PC-9 (cell line): ENCODE measurements at regions not wholly inside any gene's neighbourhood (a gene's known extent, or its start where the extent isn't known, plus 50 kb on each side); places are given as distances from the start of the nearest gene placed in this dataset.

Experiments
- BruUV-seq: library from RNA; stranded (reverse); fragments of 400-500 nt; replicated peaks from 2 replicates; lab custom pipeline; 2021; lab: Mats Ljungman, UMichigan
- CTCF ChIA-PET: fragments of 300-600 bp; sonication (Branson Sonifier 250); formaldehyde crosslinking; loops from one replicate; lab custom pipeline; 2022; ENCODE audit warnings: antibody characterized with exemption; lab: Charles Lee
- POLR2A ChIA-PET: fragments of 300-600 bp; sonication (Branson Sonifier 250); formaldehyde crosslinking; loops from one replicate; lab custom pipeline; 2022; ENCODE audit warnings: antibody characterized with exemption; ENCODE audit not compliant: unreplicated experiment; lab: Charles Lee
- DNase-seq, 2 experiments: peaks; one replicate each; pipeline versions ENCODE4 v3.0.0 to v3.0.0-alpha.2; 2015 to 2022; ENCODE audit warnings: mixed read lengths in 1 of 2
- H2AFZ ChIP-seq: fragments of 200-600 bp; sonication (generic); 2 replicates; pipeline ENCODE4 v1.8.1; 2017; ENCODE audit warnings: antibody characterized with exemption
- H3F3A ChIP-seq: fragments of 200-600 bp; sonication (generic); 2 replicates; pipeline ENCODE4 v1.8.1; 2017; ENCODE audit warnings: antibody characterized with exemption, mild to moderate bottlenecking, low read depth; ENCODE audit not compliant: insufficient read depth
- H3K27ac ChIP-seq: fragments of 200-600 bp; sonication (generic); 2 replicates; pipeline ENCODE4 v1.6.1; 2016; ENCODE audit warnings: mixed run types
- H3K27me3 ChIP-seq: fragments of 200-600 bp; sonication (generic); 2 replicates; pipeline ENCODE4 v1.6.1; 2016; ENCODE audit warnings: low read depth, mixed run types; ENCODE audit not compliant: insufficient read depth
- H3K36me3 ChIP-seq: fragments of 200-600 bp; sonication (generic); 2 replicates; pipeline ENCODE4 v1.6.1; 2016; ENCODE audit warnings: low read depth, mixed run types
- H3K4me1 ChIP-seq: fragments of 200-600 bp; sonication (generic); replicated peaks from 2 replicates; pipeline ENCODE4 v1.6.1; 2016; ENCODE audit warnings: mixed run types; ENCODE audit not compliant: insufficient read depth
- H3K4me2 ChIP-seq: fragments of 200-600 bp; sonication (generic); 2 replicates; pipeline ENCODE4 v1.6.1; 2017; ENCODE audit warnings: mixed run types
- H3K4me3 ChIP-seq: fragments of 200-600 bp; sonication (generic); 2 replicates; pipeline ENCODE4 v1.6.1; 2016; ENCODE audit warnings: mixed run types
- H3K79me2 ChIP-seq: fragments of 200-600 bp; sonication (generic); 2 replicates; pipeline ENCODE4 v1.6.1; 2017; ENCODE audit warnings: low read depth, mixed run types
- H3K9me2 ChIP-seq: fragments of 200-600 bp; sonication (generic); 2 replicates; pipeline ENCODE4 v1.8.1; 2017; ENCODE audit warnings: mild to moderate bottlenecking; ENCODE audit not compliant: insufficient read depth
- H3K9me3 ChIP-seq: fragments of 200-600 bp; sonication (generic); 2 replicates; pipeline ENCODE4 v1.8.1; 2016; ENCODE audit warnings: low read depth; ENCODE audit not compliant: insufficient read depth
- H4K20me1 ChIP-seq: fragments of 200-600 bp; sonication (generic); 2 replicates; pipeline ENCODE4 v1.8.1; 2017; ENCODE audit not compliant: insufficient read depth
- EZH2 ChIP-seq: fragments of 200-600 bp; sonication (generic); IDR thresholded peaks from 2 replicates; pipeline ENCODE4 v1.8.0; 2017; ENCODE audit warnings: antibody characterized with exemption, low read depth
- intact Hi-C: fragments of 100-400 bp; cut with micrococcal nuclease; formaldehyde crosslinking; loops from one replicate; pipeline ENCODE4 v1.10.0; 2022; ENCODE audit not compliant: unreplicated experiment
- TF ChIP-seq, protein P1 (sequence below): fragments of 200-600 bp; sonication (generic); conservative IDR thresholded peaks from 2 replicates; pipeline ENCODE4 v1.6.1; 2017; ENCODE audit warnings: mixed run types, antibody characterized with exemption, mild to moderate bottlenecking, moderate library complexity

DNA sequence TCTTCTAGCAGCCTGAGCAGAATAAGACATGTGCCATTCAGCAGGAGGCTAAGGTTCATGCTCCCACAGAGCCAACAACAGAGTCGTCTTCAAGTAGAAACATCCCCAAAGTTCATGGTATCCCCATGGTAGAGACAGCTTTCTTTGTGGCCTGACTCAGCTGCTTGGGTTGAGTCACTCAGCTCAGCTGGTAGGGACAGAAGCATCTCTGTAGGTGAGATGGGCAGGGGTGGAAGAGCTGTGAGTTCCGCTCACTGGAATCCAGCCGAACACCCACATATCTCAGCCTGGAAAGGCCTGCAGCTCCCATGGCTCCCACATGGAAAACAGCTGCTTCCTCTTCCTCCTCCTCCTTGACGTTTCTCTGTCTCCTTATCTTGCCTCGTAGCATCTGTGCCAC, 792.7 kb downstream of the RNF144A start:
- Histone ChIP-seq H3K4me3 (no peak overlapping the region), H3K36me3 (no peaks in the 10 kb centered on the region), H2AFZ (no peak overlapping the region), H4K20me1 (no peaks in the 10 kb centered on the region), H3K9me2 (no peaks in the 10 kb centered on the region), H3K9me3 (no peaks in the 10 kb centered on the region), H3K27ac (no peak overlapping the region), H3K4me1 (no peaks in the 10 kb centered on the region), H3F3A (no peaks in the 10 kb centered on the region), H3K27me3 (no peaks in the 10 kb centered on the region), H3K79me2 (no peaks in the 10 kb centered on the region), H3K4me2 (no peak overlapping the region)
- intact Hi-C loops = no loop called here
- no peak for DNase-seq
- ChIA-PET CTCF (no interaction called here), POLR2A (no interaction called here)
- no peak for TF ChIP-seq EZH2
- TF ChIP-seq, protein P1, sequence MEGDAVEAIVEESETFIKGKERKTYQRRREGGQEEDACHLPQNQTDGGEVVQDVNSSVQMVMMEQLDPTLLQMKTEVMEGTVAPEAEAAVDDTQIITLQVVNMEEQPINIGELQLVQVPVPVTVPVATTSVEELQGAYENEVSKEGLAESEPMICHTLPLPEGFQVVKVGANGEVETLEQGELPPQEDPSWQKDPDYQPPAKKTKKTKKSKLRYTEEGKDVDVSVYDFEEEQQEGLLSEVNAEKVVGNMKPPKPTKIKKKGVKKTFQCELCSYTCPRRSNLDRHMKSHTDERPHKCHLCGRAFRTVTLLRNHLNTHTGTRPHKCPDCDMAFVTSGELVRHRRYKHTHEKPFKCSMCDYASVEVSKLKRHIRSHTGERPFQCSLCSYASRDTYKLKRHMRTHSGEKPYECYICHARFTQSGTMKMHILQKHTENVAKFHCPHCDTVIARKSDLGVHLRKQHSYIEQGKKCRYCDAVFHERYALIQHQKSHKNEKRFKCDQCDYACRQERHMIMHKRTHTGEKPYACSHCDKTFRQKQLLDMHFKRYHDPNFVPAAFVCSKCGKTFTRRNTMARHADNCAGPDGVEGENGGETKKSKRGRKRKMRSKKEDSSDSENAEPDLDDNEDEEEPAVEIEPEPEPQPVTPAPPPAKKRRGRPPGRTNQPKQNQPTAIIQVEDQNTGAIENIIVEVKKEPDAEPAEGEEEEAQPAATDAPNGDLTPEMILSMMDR = no peak
- BruUV-seq = no TSS peak

DNA sequence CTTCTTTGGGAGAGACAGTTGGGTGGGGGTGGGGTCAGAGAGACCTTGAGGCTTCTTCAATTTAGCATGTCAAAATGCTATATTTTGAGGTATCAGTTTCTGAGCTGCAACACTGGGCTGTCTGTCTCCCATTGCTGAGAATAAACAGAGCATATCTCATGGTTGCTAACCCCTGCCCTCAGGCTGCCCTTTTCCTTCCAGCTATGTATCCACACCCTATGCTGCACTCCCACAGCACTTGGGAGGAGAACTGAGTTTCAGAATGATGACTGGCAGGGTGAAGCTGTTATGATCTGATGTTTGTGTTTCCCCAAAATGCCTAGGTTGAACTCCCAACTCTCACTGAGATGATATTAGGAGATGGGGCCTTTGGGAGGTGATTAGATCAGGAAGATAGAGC, 794.0 kb downstream of the RNF144A start:
- H3K9me3 ChIP-seq = no peaks in the 10 kb centered on the region
- no peaks in the 10 kb centered on the region for H4K20me1 ChIP-seq
- H3K4me3 ChIP-seq = no peak overlapping the region
- H3K4me1 ChIP-seq = no peaks in the 10 kb centered on the region
- no peaks in the 10 kb centered on the region for H3K27me3 ChIP-seq
- H3K4me2 ChIP-seq = no peak overlapping the region
- no peak for DNase-seq
- no peaks in the 10 kb centered on the region for H3K9me2 ChIP-seq
- H3F3A ChIP-seq = no peaks in the 10 kb centered on the region
- ChIA-PET POLR2A (no interaction called here), CTCF (no interaction called here)
- intact Hi-C loops = no loop called here
- H3K27ac ChIP-seq = no peak overlapping the region
- TF ChIP-seq, protein P1 = no peak
- no peak for TF ChIP-seq EZH2
- no peak overlapping the region for H2AFZ ChIP-seq
- no TSS peak for BruUV-seq
- no peaks in the 10 kb centered on the region for H3K79me2 ChIP-seq
- no peaks in the 10 kb centered on the region for H3K36me3 ChIP-seq

DNA sequence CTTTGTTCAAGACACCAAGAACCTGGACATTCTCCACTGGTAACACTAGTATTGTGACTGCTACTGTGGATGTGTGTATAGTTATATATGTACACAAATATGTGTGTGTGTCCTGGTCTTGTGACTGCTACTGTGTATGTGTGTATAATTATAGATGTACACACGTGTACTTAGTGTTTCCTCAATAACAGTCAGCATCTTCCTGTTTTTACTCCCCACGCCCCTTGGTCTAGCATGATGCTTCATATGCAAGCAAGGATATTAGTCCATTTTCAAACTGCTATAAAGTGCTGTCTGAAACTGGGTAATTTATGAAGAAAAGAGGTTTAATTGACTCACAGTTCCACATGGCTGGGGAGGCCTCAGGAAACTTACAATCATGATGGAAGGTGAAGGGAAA, 802.7 kb downstream of the RNF144A start:
- no peak for DNase-seq
- TF ChIP-seq, protein P1 = no peak
- CTCF ChIA-PET = no interaction called here
- Histone ChIP-seq H3K27me3 (peaks cover 24% of the 10 kb centered on the region), H3K27ac (no peak overlapping the region), H3K79me2 (no peaks in the 10 kb centered on the region), H3K4me1 (no peaks in the 10 kb centered on the region), H4K20me1 (no peaks in the 10 kb centered on the region), H3K9me3 (no peaks in the 10 kb centered on the region), H3K36me3 (no peaks in the 10 kb centered on the region), H3F3A (no peaks in the 10 kb centered on the region), H3K4me3 (no peak overlapping the region), H2AFZ (no peak overlapping the region), H3K9me2 (no peaks in the 10 kb centered on the region), H3K4me2 (no peak overlapping the region)
- no TSS peak for BruUV-seq
- POLR2A ChIA-PET = no interaction called here
- intact Hi-C loops = no loop called here
